Esophagus squamous epithelium (tissue), 4 donors: ENCODE measurements at regions not wholly inside any gene's neighbourhood (a gene's known extent, or its start where the extent isn't known, plus 50 kb on each side); places are given as distances from the start of the nearest gene placed in this dataset.

Experiments used
- POLR2A ChIP-seq, 4 donors: fragments of 450-650 bp; IDR thresholded peaks; one replicate each; pipeline ENCODE4 v1.6.1; 2017; ENCODE audit warnings: antibody characterized with exemption in 4 of 4, mild to moderate bottlenecking in 4 of 4, moderate library complexity in 3 of 4
- TF ChIP-seq, protein P1 (sequence below), 6 experiments: fragments of 450-650 bp in 4 of 6; fragments of 200-600 bp in 2 of 6; sonication (generic) in 2 of 6; IDR thresholded peaks; one replicate each; pipeline ENCODE4 v1.5.1; 2016 to 2019; ENCODE audit warnings: antibody characterized with exemption in 6 of 6, mild to moderate bottlenecking in 4 of 6, moderate library complexity in 4 of 6

DNA sequence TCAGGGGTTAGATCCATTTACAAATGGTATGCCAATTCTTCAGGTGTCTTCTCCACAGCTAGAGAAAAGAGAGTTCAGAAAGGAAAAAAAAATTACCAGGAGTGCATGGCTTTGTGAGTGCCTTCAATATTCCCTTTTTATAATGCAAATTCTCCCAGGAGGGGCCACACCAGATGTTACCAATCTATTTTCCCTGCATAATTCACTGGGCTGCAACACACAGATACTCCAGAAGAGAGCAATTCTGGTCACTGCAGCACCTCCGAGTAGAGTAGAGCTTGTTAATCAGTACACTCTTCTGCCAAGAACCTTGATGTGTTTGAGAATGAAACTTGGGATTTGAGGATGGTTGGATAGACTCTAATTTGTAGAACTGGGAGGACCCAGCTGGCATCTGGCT lies 80.7 kb upstream of the SPRED1 start:
- TF ChIP-seq, protein P1, sequence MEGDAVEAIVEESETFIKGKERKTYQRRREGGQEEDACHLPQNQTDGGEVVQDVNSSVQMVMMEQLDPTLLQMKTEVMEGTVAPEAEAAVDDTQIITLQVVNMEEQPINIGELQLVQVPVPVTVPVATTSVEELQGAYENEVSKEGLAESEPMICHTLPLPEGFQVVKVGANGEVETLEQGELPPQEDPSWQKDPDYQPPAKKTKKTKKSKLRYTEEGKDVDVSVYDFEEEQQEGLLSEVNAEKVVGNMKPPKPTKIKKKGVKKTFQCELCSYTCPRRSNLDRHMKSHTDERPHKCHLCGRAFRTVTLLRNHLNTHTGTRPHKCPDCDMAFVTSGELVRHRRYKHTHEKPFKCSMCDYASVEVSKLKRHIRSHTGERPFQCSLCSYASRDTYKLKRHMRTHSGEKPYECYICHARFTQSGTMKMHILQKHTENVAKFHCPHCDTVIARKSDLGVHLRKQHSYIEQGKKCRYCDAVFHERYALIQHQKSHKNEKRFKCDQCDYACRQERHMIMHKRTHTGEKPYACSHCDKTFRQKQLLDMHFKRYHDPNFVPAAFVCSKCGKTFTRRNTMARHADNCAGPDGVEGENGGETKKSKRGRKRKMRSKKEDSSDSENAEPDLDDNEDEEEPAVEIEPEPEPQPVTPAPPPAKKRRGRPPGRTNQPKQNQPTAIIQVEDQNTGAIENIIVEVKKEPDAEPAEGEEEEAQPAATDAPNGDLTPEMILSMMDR (IDR thresholded peaks at IDR 0.05): no peak
- TF ChIP-seq POLR2A (IDR thresholded peaks at IDR 0.05): no peak
